ENCODE measurements at regions not wholly inside any gene's neighbourhood (a gene's known extent, or its start where the extent isn't known, plus 50 kb on each side); places are given as distances from the start of the nearest gene placed in this dataset.
"Not testable (repeated sequence)": the region's sequence is repeated elsewhere in the genome, so short reads cannot be mapped to it uniquely, and the experiment has no call there.

GRCh38 chr5:82952326-82952725 is 124.9 kb downstream of the TMEM167A start:
- no peak for DNase-seq

GRCh38 chr5:82944267-82944666 is 132.9 kb downstream of the TMEM167A start:
- not testable (repeated sequence) for DNase-seq

GRCh38 chr5:82942083-82942881 is 134.9 kb downstream of the TMEM167A start:
- no peak for DNase-seq

- no peak for DNase-seq
These were observed 138.1 kb downstream of the TMEM167A start for GRCh38 chr5:82938901-82939725.

GRCh38 chr5:82932473-82933220 is 144.5 kb downstream of the TMEM167A start:
- not testable (repeated sequence) for DNase-seq

GRCh38 chr5:82931110-82931509 is 146.1 kb downstream of the TMEM167A start:
- DNase-seq = no peak

- no peak for DNase-seq
These were observed 152.2 kb downstream of the TMEM167A start for GRCh38 chr5:82925061-82925411.

GRCh38 chr5:82924226-82925060 is 152.8 kb downstream of the TMEM167A start:
- DNase-seq = no peak

GRCh38 chr5:82922086-82922734 is 155.0 kb downstream of the TMEM167A start:
- DNase-seq = no peak

- DNase-seq = no peak
These were observed 158.7 kb downstream of the TMEM167A start for GRCh38 chr5:82918311-82919031.

GRCh38 chr5:82917584-82917983 is 159.6 kb downstream of the TMEM167A start:
- no peak for DNase-seq

GRCh38 chr5:82913971-82914370 is 163.2 kb downstream of the TMEM167A start:
- no peak for DNase-seq

- no peak for DNase-seq
These were observed 164.7 kb downstream of the TMEM167A start for GRCh38 chr5:82912462-82912861.

GRCh38 chr5:82911910-82912309 is 165.3 kb downstream of the TMEM167A start:
- DNase-seq = no peak

GRCh38 chr5:82910905-82911304 is 166.3 kb downstream of the TMEM167A start:
- no peak for DNase-seq

GRCh38 chr5:82910491-82910890 is 166.7 kb downstream of the TMEM167A start:
- no peak for DNase-seq

- DNase-seq = no peak
These were observed 167.4 kb downstream of the TMEM167A start for GRCh38 chr5:82909771-82910170.

- no peak for DNase-seq
These were observed 171.2 kb downstream of the TMEM167A start for GRCh38 chr5:82905986-82906385.

GRCh38 chr5:82901281-82901888 is 175.8 kb downstream of the TMEM167A start:
- no peak for DNase-seq

GRCh38 chr5:82894716-82895115 is 182.5 kb downstream of the TMEM167A start:
- DNase-seq = no peak

GRCh38 chr5:82889088-82889487 is 188.1 kb downstream of the TMEM167A start:
- DNase-seq = no peak
